ENCODE measurements at regions not wholly inside any gene's neighbourhood (a gene's known extent, or its start where the extent isn't known, plus 50 kb on each side); places are given as distances from the start of the nearest gene placed in this dataset.

- in situ Hi-C loops (cut with MboI; ENCODE audit: low sequenced_read_pairs, unreplicated experiment), result no loop called here
- TF ChIP-seq CTCF (IDR thresholded peaks at IDR 0.05; ENCODE audit: borderline replicate concordance, control extremely low read depth, extremely low read depth, insufficient read depth, missing control alignments), result no peak
- no peak for DNase-seq (ENCODE audit: low spot score)
These were observed 115.8 kb upstream of the ARHGAP20 start for GRCh38 chr11:110828086-110828485.

GRCh38 chr11:110827276-110827675 is 115.0 kb upstream of the ARHGAP20 start:
- in situ Hi-C loops (cut with MboI; ENCODE audit: low sequenced_read_pairs, unreplicated experiment), result no loop called here
- TF ChIP-seq CTCF (IDR thresholded peaks at IDR 0.05; ENCODE audit: borderline replicate concordance, control extremely low read depth, extremely low read depth, insufficient read depth, missing control alignments), result no peak
- DNase-seq (ENCODE audit: low spot score), result no peak

GRCh38 chr11:110824912-110825620 is 112.8 kb upstream of the ARHGAP20 start:
- DNase-seq (ENCODE audit: low spot score), result no peak
- in situ Hi-C loops (cut with MboI; ENCODE audit: low sequenced_read_pairs, unreplicated experiment), result no loop called here
- TF ChIP-seq CTCF (IDR thresholded peaks at IDR 0.05; ENCODE audit: borderline replicate concordance, control extremely low read depth, extremely low read depth, insufficient read depth, missing control alignments), result no peak

- no peak for DNase-seq (ENCODE audit: low spot score)
- in situ Hi-C loops (cut with MboI; ENCODE audit: low sequenced_read_pairs, unreplicated experiment), result no loop called here
- no peak for TF ChIP-seq CTCF (IDR thresholded peaks at IDR 0.05; ENCODE audit: borderline replicate concordance, control extremely low read depth, extremely low read depth, insufficient read depth, missing control alignments)
These were observed 105.9 kb upstream of the ARHGAP20 start for GRCh38 chr11:110818032-110818687.

- no peak for TF ChIP-seq CTCF (IDR thresholded peaks at IDR 0.05; ENCODE audit: borderline replicate concordance, control extremely low read depth, extremely low read depth, insufficient read depth, missing control alignments)
- no peak for DNase-seq (ENCODE audit: low spot score)
- in situ Hi-C loops (cut with MboI; ENCODE audit: low sequenced_read_pairs, unreplicated experiment), result no loop called here
These were observed 100.0 kb upstream of the ARHGAP20 start for GRCh38 chr11:110812086-110812733.

- DNase-seq (ENCODE audit: low spot score), result no peak
- TF ChIP-seq CTCF (IDR thresholded peaks at IDR 0.05; ENCODE audit: borderline replicate concordance, control extremely low read depth, extremely low read depth, insufficient read depth, missing control alignments), result no peak
- in situ Hi-C loops (cut with MboI; ENCODE audit: low sequenced_read_pairs, unreplicated experiment), result no loop called here
These were observed 97.4 kb upstream of the ARHGAP20 start for GRCh38 chr11:110809417-110810199.
